HG03460 (cell line): ENCODE measurements at regions not wholly inside any gene's neighbourhood (a gene's known extent, or its start where the extent isn't known, plus 50 kb on each side); places are given as distances from the start of the nearest gene placed in this dataset.

Experiments used
- ATAC-seq: cut with Tn5 transposase; IDR thresholded peaks from one replicate; pipeline ENCODE4 v1.9.1; 2021; ENCODE audit not compliant: unreplicated experiment

GRCh38 chr6:149176971-149177667 is 140.4 kb upstream of the TAB2 start:
- no peak for ATAC-seq

GRCh38 chr6:149179431-149179830 is 138.1 kb upstream of the TAB2 start:
- ATAC-seq = no peak

- no peak for ATAC-seq
These were observed 136.2 kb upstream of the TAB2 start for GRCh38 chr6:149181304-149181703.

GRCh38 chr6:149182262-149182661 is 135.2 kb upstream of the TAB2 start:
- no peak for ATAC-seq

GRCh38 chr6:149184523-149184922 is 133.0 kb upstream of the TAB2 start:
- ATAC-seq = no peak

- no peak for ATAC-seq
These were observed 131.6 kb upstream of the TAB2 start for GRCh38 chr6:149185799-149186357.

GRCh38 chr6:149186873-149187272 is 130.6 kb upstream of the TAB2 start:
- no peak for ATAC-seq

GRCh38 chr6:149190224-149190831 is 127.2 kb upstream of the TAB2 start:
- ATAC-seq = no peak

- no peak for ATAC-seq
These were observed 122.5 kb upstream of the TAB2 start for GRCh38 chr6:149194820-149195558.

- no peak for ATAC-seq
These were observed 121.4 kb upstream of the TAB2 start for GRCh38 chr6:149196091-149196490.

GRCh38 chr6:149197482-149197881 is 120.0 kb upstream of the TAB2 start:
- ATAC-seq = no peak

- no peak for ATAC-seq
These were observed 119.2 kb upstream of the TAB2 start for GRCh38 chr6:149198265-149198664.

GRCh38 chr6:149200282-149200945 is 117.1 kb upstream of the TAB2 start:
- ATAC-seq = no peak

GRCh38 chr6:149201068-149201655 is 116.3 kb upstream of the TAB2 start:
- ATAC-seq = no peak

- ATAC-seq = no peak
These were observed 115.4 kb upstream of the TAB2 start for GRCh38 chr6:149202100-149202499.

GRCh38 chr6:149202952-149203351 is 114.6 kb upstream of the TAB2 start:
- no peak for ATAC-seq

GRCh38 chr6:149203509-149203908 is 114.0 kb upstream of the TAB2 start:
- no peak for ATAC-seq

- no peak for ATAC-seq
These were observed 109.3 kb upstream of the TAB2 start for GRCh38 chr6:149208134-149208601.

GRCh38 chr6:149209871-149210775 is 107.4 kb upstream of the TAB2 start:
- ATAC-seq = no peak
